GM18868 (cell line): ENCODE measurements at regions not wholly inside any gene's neighbourhood (a gene's known extent, or its start where the extent isn't known, plus 50 kb on each side); places are given as distances from the start of the nearest gene placed in this dataset.
"Not testable (repeated sequence)": the region's sequence is repeated elsewhere in the genome, so short reads cannot be mapped to it uniquely, and the experiment has no call there.

ENCODE experiments used
- ATAC-seq: cut with Tn5 transposase; IDR thresholded peaks from one replicate; pipeline ENCODE4 v1.9.1; 2021; ENCODE audit warnings: mild to moderate bottlenecking, moderate library complexity; ENCODE audit not compliant: unreplicated experiment

GRCh38 chr6:101011186-101011585 is 130.1 kb upstream of the ASCC3 start:
- peak; percentile 97 for ATAC-seq

- no peak for ATAC-seq
Observed at GRCh38 chr6:101013612-101014195, 132.6 kb upstream of the ASCC3 start.

DNA sequence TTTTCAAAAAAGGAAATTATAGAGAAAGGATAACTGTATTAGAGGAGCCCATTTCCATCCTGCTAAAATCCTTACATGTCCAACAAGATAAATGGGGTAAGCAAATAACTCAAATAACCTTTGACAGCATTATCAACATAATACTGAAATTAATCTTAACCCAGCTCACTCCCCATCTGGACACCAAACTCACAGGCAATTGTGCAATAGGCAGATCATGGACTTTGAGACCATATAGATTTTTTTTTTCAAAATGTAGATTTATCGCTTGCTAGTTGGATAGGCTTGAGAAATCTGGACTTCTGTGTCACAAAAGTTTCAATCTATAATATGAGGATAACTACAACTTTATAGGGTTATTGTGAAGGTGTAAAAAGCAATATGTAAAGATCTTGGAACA is 134.4 kb upstream of the ASCC3 start:
- ATAC-seq, result no peak

- ATAC-seq, result no peak
Observed at GRCh38 chr6:101016163-101016562, 135.0 kb upstream of the ASCC3 start.

- no peak for ATAC-seq
Observed at GRCh38 chr6:101018157-101018556, 137.0 kb upstream of the ASCC3 start.

- no peak for ATAC-seq
Observed at GRCh38 chr6:101021504-101021903, 140.4 kb upstream of the ASCC3 start.

DNA sequence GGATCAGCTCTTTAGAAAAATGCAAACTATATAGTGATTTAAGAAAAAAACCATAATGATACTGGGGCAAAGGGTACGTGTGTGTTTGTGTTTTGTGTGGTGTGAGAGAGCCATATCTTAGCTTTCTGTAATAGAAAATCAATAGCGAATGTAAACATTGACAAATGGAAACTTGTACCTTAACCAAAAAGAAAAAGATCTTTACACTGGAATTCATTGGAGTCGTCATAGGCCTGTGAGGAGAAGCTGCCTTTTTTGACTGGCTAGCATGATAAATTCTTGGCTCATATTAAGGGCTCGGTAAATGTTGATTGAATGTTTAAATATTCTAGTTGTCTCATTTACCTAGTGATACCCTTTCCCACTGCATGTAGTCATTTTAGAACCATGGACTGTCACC is 161.8 kb upstream of the ASCC3 start:
- no peak for ATAC-seq

- no peak for ATAC-seq
Observed at GRCh38 chr6:101058296-101058695, 177.2 kb upstream of the ASCC3 start.

GRCh38 chr6:101066481-101066880 is 185.4 kb upstream of the ASCC3 start:
- no peak for ATAC-seq

DNA sequence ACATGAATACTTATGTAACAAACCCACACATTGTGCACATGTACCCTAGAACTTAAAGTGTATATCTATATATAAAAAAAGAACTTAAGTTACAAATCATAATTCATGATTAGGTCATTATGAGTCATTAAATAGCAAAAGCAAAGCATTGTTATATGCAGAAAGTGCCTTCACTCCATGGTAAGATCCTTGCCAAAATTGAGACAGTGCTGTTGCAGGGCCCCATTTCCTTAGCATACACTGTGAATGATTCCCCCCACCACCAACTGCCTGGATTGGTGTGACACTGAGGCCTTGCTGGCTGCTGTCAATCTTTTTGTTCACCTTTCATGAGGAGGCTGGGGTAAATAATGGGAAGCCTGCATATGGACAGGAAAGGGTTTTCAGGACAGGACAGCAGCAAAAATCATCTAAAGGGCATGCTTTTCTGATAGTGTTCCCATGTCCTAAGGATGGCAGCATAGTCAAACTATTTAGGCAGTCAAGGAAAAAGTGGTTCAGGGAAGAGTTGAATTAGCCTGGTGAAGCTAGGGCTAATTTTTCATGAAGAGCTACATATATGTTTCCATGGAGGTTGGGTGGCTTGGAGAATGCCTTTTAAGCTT is 188.2 kb upstream of the ASCC3 start:
- no peak for ATAC-seq

GRCh38 chr6:101070044-101070608 is 189.0 kb upstream of the ASCC3 start:
- ATAC-seq, result no peak

DNA sequence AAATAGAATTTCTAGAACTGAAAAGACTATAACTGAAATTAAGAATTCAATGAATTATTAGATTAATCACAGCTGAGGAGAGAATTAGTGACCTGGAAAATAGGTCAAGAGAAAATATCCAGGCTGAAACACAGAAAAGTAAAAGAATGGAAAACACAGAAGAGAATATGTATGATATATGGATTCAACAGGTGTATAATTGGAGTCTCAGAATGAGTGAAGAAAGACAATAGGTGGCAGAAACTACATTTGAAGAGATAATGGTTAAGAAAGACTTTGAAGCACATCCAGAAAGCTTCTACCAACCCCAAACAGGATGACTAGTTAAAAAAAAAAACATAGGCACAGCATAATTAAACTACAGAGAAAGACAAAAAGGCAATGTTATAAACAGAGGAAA is 196.2 kb upstream of the ASCC3 start:
- ATAC-seq, result no peak

DNA sequence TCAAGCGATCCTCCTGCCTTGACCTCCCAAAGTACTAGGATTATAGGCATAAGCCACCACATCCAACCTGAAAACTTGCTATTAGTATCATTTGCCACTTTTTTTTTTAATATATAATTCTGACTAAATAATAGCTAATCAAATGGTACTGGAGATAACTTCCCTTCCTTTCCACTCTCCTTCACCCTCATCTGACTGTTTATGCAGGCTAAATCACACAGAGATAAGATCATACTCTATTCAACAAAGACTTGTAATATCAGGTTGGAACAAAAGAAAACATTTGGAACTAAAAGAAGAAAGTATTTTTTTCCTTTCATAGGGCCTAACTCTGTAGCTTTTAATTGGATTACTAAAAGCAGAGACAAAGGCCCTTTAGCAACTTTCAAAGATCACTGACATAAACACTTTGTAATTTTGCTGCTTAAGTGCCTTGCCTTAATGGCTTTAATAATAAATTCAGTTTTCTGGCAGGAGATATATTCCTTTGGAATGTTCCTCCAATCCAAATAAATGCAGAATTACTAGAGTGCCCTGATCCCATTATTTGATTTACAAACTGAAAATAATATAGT is 198.7 kb upstream of the ASCC3 start:
- no peak for ATAC-seq

- no peak for ATAC-seq
Observed at GRCh38 chr6:101080597-101080996, 199.5 kb upstream of the ASCC3 start.

- ATAC-seq, result no peak
Observed at GRCh38 chr6:101083533-101084175, 202.5 kb upstream of the ASCC3 start.

GRCh38 chr6:101085327-101085726 is 204.2 kb upstream of the ASCC3 start:
- no peak for ATAC-seq

GRCh38 chr6:101086473-101086872 is 205.3 kb upstream of the ASCC3 start:
- no peak for ATAC-seq

GRCh38 chr6:101088594-101088993 is 207.5 kb upstream of the ASCC3 start:
- ATAC-seq, result no peak

DNA sequence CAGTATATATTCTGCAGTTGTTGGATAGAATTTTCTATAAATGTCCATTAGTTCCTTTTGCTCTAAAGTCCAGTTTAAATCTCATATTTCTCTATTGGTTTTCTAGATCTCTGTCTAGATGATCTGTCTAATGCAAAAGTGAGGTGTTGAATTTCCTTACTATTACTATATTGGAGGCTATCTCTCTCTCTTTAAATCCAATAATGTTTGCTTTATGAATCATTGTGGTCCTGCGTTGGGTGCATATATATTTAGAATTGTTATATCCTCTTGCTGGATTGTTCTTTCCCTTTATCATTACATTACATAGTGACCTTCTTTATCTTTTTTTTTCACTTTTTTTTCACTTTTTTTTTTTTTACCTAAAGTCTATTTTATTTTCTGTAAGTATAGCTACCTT is 208.5 kb upstream of the ASCC3 start:
- ATAC-seq, result no peak

DNA sequence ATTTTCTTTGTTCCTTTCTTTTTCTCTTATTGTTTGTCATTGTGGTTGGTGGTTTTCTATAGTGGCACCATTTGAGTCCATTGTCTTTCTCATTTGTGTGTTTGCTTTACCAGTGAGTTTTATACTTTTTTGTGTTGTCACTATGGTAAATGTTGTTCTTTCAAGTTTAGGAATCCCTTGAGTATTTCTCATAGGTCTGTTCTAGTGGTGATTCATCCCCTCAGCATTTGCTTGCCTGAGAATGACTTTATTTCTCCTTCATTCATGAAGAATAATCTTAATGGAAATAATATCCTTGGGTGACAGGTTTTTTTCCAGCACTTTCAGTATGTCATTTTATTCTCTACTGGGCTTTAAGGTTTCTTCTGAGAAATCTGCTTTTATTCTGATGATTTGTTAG is 209.2 kb upstream of the ASCC3 start:
- no peak for ATAC-seq

DNA sequence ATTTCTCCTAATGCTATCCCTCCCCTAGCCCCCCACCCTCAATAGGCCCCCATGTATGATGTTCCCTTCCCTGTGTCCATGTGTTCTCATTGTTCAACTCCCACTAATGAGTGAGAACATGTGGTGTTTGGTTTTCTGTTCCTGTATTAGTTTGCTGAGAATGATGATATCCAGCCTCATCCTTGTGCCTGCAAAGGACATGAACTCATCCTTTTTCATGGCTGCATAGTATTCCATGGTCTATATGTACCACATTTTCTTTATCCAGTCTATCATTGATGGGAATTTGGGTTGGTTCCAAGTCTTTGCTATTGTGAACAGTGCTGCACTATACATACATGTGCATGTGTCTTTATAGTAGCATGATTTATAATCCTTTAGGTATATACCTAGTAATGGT is 217.5 kb upstream of the ASCC3 start:
- ATAC-seq, result not testable (repeated sequence)

- ATAC-seq, result no peak
Observed at GRCh38 chr6:101102702-101103101, 221.6 kb upstream of the ASCC3 start.
